ENCODE measurements at regions not wholly inside any gene's neighbourhood (a gene's known extent, or its start where the extent isn't known, plus 50 kb on each side); places are given as distances from the start of the nearest gene placed in this dataset.

- TF ChIP-seq, protein P1, sequence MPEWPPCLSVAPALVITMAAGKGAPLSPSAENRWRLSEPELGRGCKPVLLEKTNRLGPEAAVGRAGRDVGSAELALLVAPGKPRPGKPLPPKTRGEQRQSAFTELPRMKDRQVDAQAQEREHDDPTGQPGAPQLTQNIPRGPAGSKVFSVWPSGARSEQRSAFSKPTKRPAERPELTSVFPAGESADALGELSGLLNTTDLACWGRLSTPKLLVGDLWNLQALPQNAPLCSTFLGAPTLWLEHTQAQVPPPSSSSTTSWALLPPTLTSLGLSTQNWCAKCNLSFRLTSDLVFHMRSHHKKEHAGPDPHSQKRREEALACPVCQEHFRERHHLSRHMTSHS (tag by site-specific recombination; IDR thresholded peaks at IDR 0.05), result no peak
- no peak for TF ChIP-seq ZNF561 (tag by site-specific recombination; IDR thresholded peaks at IDR 0.05; ENCODE audit: borderline replicate concordance)
- no peak for TF ChIP-seq ZNF202 (tag by site-specific recombination; IDR thresholded peaks at IDR 0.05; ENCODE audit: borderline replicate concordance)
- TF ChIP-seq ZNF747 (tag by site-specific recombination; IDR thresholded peaks at IDR 0.05), result no peak
- no peak for TF ChIP-seq ZNF391 (tag by site-specific recombination; IDR thresholded peaks at IDR 0.05; ENCODE audit: borderline replicate concordance, low read depth)
- no peak for TF ChIP-seq ZSCAN23 (tag by site-specific recombination; IDR thresholded peaks at IDR 0.05)
- TF ChIP-seq KLF16 (tag by site-specific recombination; IDR thresholded peaks at IDR 0.05), result no peak
These were observed 278.3 kb downstream of the UQCRFS1 start (continued) for GRCh38 chr19:28934631-28935030.

GRCh38 chr19:28933039-28933438, 279.9 kb downstream of the UQCRFS1 start:
- no peak overlapping the region for H3K4me3 ChIP-seq (ENCODE audit: low read depth, low read length)
- TF ChIP-seq ZNF174 (tag by site-specific recombination; IDR thresholded peaks at IDR 0.05) (no peak), ZNF600 (tag by site-specific recombination; IDR thresholded peaks at IDR 0.05) (no peak), ZNF138 (tag by site-specific recombination; IDR thresholded peaks at IDR 0.05; ENCODE audit: borderline replicate concordance) (no peak), ZNF843 (tag by site-specific recombination; IDR thresholded peaks at IDR 0.05) (no peak), ZNF530 (tag by site-specific recombination; IDR thresholded peaks at IDR 0.05; ENCODE audit: low read depth) (no peak), YY1 (tag by site-specific recombination; IDR thresholded peaks at IDR 0.05) (no peak), ZNF521 (tag by site-specific recombination; IDR thresholded peaks at IDR 0.05) (no peak), HOXC10 (CRISPR knock-in tag; IDR thresholded peaks at IDR 0.05) (no peak), SCRT2 (tag by site-specific recombination; IDR thresholded peaks at IDR 0.05) (no peak), BCL6B (tag by site-specific recombination; IDR thresholded peaks at IDR 0.05) (no peak), ELK4 (IDR thresholded peaks at IDR 0.05; ENCODE audit: borderline replicate concordance, low read depth, low read length) (no peak), ZIC2 (tag by site-specific recombination; IDR thresholded peaks at IDR 0.05) (no peak), ZNF274 (IDR thresholded peaks at IDR 0.05; ENCODE audit: low read length) (no peak), ZNF274 (tag by site-specific recombination; IDR thresholded peaks at IDR 0.05; ENCODE audit: borderline replicate concordance) (no peak), ZNF169 (tag by site-specific recombination; IDR thresholded peaks at IDR 0.05) (no peak), SALL2 (tag by site-specific recombination; IDR thresholded peaks at IDR 0.05; ENCODE audit: borderline replicate concordance) (no peak), GFI1B (tag by site-specific recombination; IDR thresholded peaks at IDR 0.05) (no peak), ZNF280D (tag by site-specific recombination; IDR thresholded peaks at IDR 0.05) (no peak), ZNF654 (tag by site-specific recombination; IDR thresholded peaks at IDR 0.05; ENCODE audit: low read depth) (no peak), ZXDB (tag by site-specific recombination; IDR thresholded peaks at IDR 0.05) (no peak)
- TF ChIP-seq, protein P2, sequence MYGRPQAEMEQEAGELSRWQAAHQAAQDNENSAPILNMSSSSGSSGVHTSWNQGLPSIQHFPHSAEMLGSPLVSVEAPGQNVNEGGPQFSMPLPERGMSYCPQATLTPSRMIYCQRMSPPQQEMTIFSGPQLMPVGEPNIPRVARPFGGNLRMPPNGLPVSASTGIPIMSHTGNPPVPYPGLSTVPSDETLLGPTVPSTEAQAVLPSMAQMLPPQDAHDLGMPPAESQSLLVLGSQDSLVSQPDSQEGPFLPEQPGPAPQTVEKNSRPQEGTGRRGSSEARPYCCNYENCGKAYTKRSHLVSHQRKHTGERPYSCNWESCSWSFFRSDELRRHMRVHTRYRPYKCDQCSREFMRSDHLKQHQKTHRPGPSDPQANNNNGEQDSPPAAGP (tag by site-specific recombination; IDR thresholded peaks at IDR 0.05), result no peak
- H3K4me1 ChIP-seq (ENCODE audit: control insufficient read depth, insufficient read depth, low read length), result no peaks in the 10 kb centered on the region
- no peak overlapping the region for H3K27ac ChIP-seq (ENCODE audit: extremely low read depth, low read depth, low read length)
- POLR2A ChIA-PET, result no interaction called here
- CTCF ChIA-PET, result interaction anchor here (0.6 to 1.1 kb wide), 4 partner anchors 13 to 482 kb away, joined by 3 read pairs; no protein-coding TSS in a partner anchor
- H3K36me3 ChIP-seq (ENCODE audit: control insufficient read depth in 2 of 2, insufficient read depth in 1 of 2, low read length in 2 of 2), result no peaks in the 10 kb centered on the region
- no peaks in the 10 kb centered on the region; the same call in none of the 2 replicates for H3K9me3 ChIP-seq (ENCODE audit: control insufficient read depth, insufficient read depth, low read depth, low read length)
